ENCODE measurements at regions not wholly inside any gene's neighbourhood (a gene's known extent, or its start where the extent isn't known, plus 50 kb on each side); places are given as distances from the start of the nearest gene placed in this dataset.
"Not testable (repeated sequence)": the region's sequence is repeated elsewhere in the genome, so short reads cannot be mapped to it uniquely, and the experiment has no call there.

DNA sequence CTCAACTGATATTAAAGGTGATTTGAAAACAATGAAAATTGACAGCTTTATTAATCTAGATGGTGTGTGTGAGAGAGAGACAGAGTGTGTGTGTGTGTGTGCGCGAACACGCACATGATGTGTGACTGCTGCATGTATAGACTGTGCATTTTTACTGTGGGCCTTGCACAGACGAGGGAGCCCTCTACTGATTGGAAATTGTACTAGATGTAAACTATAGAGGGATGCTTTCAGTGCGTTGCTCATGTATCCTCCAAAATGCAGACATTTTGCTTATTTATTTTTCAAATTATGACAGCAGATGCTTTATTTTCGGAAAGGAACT, 168.4 kb upstream of the GK2 start:
- H3K27ac Mint-ChIP-seq: no peak overlapping the region
- POLR2A ChIA-PET: no interaction called here

DNA sequence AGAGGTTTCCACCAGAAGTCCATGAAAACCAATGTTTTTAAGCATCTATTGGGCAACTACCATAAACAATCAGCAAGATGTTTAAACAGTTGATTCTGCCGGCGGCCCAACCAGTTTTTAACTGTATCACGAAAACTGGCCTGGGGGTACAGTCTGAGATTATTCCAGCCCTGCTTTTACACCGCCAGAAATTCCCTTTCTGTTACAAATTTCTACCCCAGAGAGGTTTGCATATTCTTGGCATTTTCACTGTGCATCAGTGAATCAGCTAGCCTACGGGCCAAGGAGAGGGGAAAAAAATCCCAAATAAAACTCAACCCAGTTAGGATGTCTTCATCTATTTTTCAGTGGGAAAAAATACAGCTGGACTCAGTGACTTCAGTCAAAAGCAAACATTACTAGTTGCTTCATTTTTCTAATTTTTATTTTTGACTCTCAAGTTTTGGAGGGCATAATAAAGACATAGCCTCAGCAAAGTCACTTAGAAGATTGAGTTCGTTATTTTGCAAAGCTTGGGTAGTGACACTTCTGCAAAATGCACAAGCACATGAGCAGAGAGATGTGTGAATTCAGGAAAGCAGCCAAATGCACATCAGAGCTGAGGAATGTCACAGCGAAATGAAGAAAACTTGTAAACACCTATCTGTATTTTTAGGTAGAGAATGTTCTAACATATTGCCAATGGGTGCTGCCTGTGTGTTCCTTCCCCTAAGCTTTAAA, 167.8 kb upstream of the GK2 start:
- H3K4me3 Mint-ChIP-seq: no peak overlapping the region
- ATAC-seq: no peak
- no peaks in the 10 kb centered on the region for H3K4me1 Mint-ChIP-seq
- no peaks in the 10 kb centered on the region for H3K27me3 Mint-ChIP-seq
- no peaks in the 10 kb centered on the region for H3K9me3 Mint-ChIP-seq (ENCODE audit: low read depth)
- intact Hi-C loops (cut with DNase I, micrococcal nuclease): loop anchor here (1.0 to 2.0 kb wide), 3 partner anchors 534 to 624 kb away; no protein-coding TSS in a partner anchor
- ChIA-PET POLR2A (no interaction called here), CTCF (interaction anchor here (0.5 to 0.8 kb wide), 2 partner anchors 497 to 623 kb away, joined by 3 to 4 read pairs; no protein-coding TSS in a partner anchor)
- no peak for DNase-seq
- no peaks in the 10 kb centered on the region for H3K36me3 Mint-ChIP-seq (ENCODE audit: low read depth)
- no peak overlapping the region for H3K27ac Mint-ChIP-seq

More for the DNA sequence above, 168.4 kb upstream of the GK2 start:
- Mint-ChIP-seq H3K4me1 (no peaks in the 10 kb centered on the region), H3K4me3 (no peak overlapping the region), H3K36me3 (ENCODE audit: low read depth) (no peaks in the 10 kb centered on the region), H3K27me3 (no peaks in the 10 kb centered on the region), H3K9me3 (ENCODE audit: low read depth) (no peaks in the 10 kb centered on the region)
- ATAC-seq (peak; percentile 53), DNase-seq (peak; percentile 21)
- CTCF ChIA-PET: interaction anchor here (0.5 to 0.8 kb wide), 2 partner anchors 498 to 624 kb away, joined by 3 to 4 read pairs; no protein-coding TSS in a partner anchor
- intact Hi-C loops (cut with DNase I, micrococcal nuclease): loop anchor here (1.0 to 2.0 kb wide), 3 partner anchors 534 to 624 kb away; no protein-coding TSS in a partner anchor

DNA sequence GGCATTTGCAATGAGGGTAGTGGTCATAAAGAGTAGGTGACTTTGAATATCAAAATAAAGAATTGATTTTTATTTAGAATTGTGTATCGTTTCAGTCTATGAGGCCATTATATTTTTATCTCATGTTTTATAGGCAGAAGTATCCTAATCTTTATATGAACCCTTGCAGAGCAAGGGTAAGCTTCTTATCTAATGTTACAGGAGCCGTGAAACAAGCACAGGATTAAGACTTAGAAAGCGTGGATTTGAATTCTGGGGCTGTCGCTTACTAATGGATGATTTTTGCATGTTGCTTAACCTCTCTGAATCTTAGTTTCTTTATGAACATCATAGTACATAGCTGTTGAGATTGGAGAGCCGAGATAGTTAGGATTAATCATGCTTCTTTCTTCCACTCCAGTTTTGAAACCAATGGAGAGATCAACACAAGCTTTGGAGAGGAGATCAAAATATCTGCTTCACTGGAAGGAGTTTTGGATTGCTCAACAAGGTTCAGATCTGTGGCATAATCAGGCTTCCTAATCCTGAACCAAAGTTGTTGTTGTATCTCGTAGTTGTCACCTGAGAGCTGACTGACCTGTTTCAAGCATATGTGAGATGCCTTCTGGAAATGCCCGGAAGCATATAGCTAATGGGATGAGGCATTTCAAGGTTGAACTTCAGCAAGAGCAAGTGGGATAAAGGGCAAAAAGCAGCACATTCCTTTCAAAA, 166.9 kb upstream of the GK2 start:
- H3K4me1 Mint-ChIP-seq: no peaks in the 10 kb centered on the region
- CTCF ChIA-PET: interaction anchor here (1.4 kb wide), 1 partner anchor 14 kb away, joined by 3 read pairs; no protein-coding TSS in a partner anchor
- DNase-seq (no peak), ATAC-seq (no peak)
- H3K36me3 Mint-ChIP-seq (ENCODE audit: low read depth): no peaks in the 10 kb centered on the region
- no peak overlapping the region for H3K4me3 Mint-ChIP-seq
- intact Hi-C loops (cut with DNase I, micrococcal nuclease): no loop called here
- no peaks in the 10 kb centered on the region for H3K9me3 Mint-ChIP-seq (ENCODE audit: low read depth)
- no peaks in the 10 kb centered on the region for H3K27me3 Mint-ChIP-seq
- POLR2A ChIA-PET: no interaction called here
- no peak overlapping the region for H3K27ac Mint-ChIP-seq

DNA sequence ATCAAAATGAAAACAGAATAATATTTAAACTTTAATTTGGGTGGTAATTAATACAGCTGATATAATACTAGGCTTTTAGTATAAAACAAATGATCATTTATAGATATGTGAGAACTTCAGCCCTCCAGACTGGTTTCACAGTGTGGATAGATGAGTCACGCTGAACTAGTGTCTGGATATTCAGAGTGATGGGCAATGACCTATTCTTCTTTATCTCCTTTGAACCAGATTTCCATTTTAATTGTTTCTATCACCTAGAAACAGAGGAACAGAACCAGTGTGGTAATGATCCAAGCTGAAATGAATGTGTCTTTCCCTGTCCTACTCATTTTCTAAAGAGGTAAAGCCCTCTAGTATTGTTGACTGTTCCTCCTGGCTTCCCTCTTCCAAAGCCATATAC, 155.2 kb upstream of the GK2 start:
- Mint-ChIP-seq H3K27ac (no peak overlapping the region), H3K36me3 (ENCODE audit: low read depth) (no peaks in the 10 kb centered on the region), H3K4me1 (no peaks in the 10 kb centered on the region), H3K27me3 (peaks cover 2% of the 10 kb centered on the region), H3K9me3 (ENCODE audit: low read depth) (no peaks in the 10 kb centered on the region), H3K4me3 (no peak overlapping the region)
- POLR2A ChIA-PET: no interaction called here
- ATAC-seq (no peak), DNase-seq (no peak)
- intact Hi-C loops (cut with DNase I, micrococcal nuclease): no loop called here
- CTCF ChIA-PET: no interaction called here

DNA sequence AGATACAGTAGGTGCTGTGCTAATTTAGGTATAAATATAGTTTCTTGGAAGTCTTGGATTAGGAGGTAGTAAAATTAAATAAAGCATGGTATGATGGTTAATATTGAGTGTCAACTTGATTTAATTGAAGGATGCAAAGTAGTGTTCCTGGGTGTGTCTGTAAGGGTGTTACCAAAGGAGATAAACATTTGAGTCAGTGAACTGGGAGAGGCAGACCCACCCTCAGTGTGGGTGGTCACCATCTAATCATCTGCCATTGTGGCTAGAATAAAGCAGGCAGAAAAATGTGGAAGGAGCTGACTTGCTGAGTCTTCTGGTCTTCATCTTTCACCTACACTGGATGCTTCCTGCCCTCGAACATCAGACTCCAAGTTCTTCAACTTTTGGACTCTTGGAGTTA, 153.7 kb upstream of the GK2 start:
- no peaks in the 10 kb centered on the region for H3K9me3 Mint-ChIP-seq (ENCODE audit: low read depth)
- no peaks in the 10 kb centered on the region for H3K36me3 Mint-ChIP-seq (ENCODE audit: low read depth)
- H3K4me3 Mint-ChIP-seq: no peak overlapping the region
- ChIA-PET CTCF (no interaction called here), POLR2A (no interaction called here)
- H3K27me3 Mint-ChIP-seq: peaks cover 2% of the 10 kb centered on the region
- H3K4me1 Mint-ChIP-seq: no peaks in the 10 kb centered on the region
- no peak for DNase-seq
- no peak overlapping the region for H3K27ac Mint-ChIP-seq
- intact Hi-C loops (cut with DNase I, micrococcal nuclease): no loop called here
- ATAC-seq: no peak

DNA sequence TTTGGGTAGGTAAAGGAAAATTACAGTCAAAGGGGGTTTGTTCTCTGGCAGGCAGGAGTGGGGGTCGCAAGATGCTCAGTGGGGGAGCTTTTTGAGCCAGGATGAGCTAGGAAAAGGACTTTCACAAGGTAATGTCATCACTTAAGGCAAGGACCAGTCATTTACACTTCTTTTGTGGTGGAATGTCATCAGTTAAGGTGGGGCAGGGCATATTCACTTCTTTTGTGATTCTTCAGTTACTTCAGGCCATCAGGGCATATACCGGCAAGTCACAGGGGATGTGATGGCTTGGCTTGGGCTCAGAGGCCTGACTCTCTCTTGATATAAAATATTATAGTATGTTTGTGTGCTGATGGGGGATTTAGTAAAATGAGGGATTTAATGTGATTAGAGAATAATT, 151.4 kb upstream of the GK2 start:
- H3K27me3 Mint-ChIP-seq; H3K4me3 Mint-ChIP-seq; ATAC-seq; H3K9me3 Mint-ChIP-seq (ENCODE audit: low read depth); H3K4me1 Mint-ChIP-seq; H3K27ac Mint-ChIP-seq; intact Hi-C loops (cut with DNase I, micrococcal nuclease); H3K36me3 Mint-ChIP-seq (ENCODE audit: low read depth); POLR2A ChIA-PET; DNase-seq: not testable (repeated sequence)
- CTCF ChIA-PET: interaction anchor here (0.7 kb wide), 1 partner anchor 392 kb away, joined by 4 read pairs; no protein-coding TSS in a partner anchor

DNA sequence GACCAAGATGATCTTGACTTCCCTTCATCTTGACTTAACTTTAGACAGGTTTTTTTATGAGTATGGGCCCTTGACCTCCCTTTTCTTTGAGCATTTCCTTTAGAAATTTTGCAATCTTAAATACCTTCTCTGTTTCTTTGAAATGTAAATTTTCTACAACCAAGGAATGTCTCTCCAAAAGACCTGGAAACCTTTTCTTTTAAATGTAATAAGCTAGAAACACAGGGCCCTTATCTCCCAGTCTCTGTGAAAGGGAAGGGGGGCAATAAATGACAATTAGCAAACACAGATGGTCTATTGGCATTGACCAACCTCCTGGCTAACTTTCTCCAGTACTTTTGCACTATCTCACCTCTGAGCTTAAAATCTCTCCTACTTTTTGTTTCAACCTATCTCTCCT, 144.3 kb upstream of the GK2 start:
- no peak for DNase-seq
- intact Hi-C loops (cut with DNase I, micrococcal nuclease): no loop called here
- POLR2A ChIA-PET: no interaction called here
- no peaks in the 10 kb centered on the region for H3K9me3 Mint-ChIP-seq (ENCODE audit: low read depth)
- H3K36me3 Mint-ChIP-seq (ENCODE audit: low read depth): no peaks in the 10 kb centered on the region
- ATAC-seq: no peak
- H3K4me1 Mint-ChIP-seq: no peaks in the 10 kb centered on the region
- H3K4me3 Mint-ChIP-seq: no peak overlapping the region
- CTCF ChIA-PET: no interaction called here
- no peak overlapping the region for H3K27ac Mint-ChIP-seq
- no peaks in the 10 kb centered on the region for H3K27me3 Mint-ChIP-seq

DNA sequence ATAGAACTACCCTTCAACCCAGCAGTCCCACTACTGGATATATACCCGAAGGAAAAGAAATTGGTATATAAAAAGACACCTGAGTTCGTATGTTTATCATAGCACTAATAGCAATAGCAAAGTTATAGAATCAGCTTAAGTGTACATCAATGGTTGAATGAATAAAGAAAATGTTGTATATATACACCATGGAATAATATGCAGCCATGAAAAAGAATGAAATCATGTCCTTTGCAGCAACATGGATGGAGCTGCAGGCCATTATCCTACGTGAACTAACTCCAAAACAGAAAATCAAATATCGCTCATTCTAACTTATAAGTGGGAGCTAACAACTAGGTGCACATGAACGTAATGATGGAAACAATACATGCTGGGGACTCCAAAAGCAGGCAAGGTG, 143.5 kb upstream of the GK2 start:
- ChIA-PET CTCF (no interaction called here), POLR2A (no interaction called here)
- no peaks in the 10 kb centered on the region for H3K4me1 Mint-ChIP-seq
- intact Hi-C loops (cut with DNase I, micrococcal nuclease): no loop called here
- H3K27me3 Mint-ChIP-seq: no peaks in the 10 kb centered on the region
- no peaks in the 10 kb centered on the region for H3K36me3 Mint-ChIP-seq (ENCODE audit: low read depth)
- H3K4me3 Mint-ChIP-seq: no peak overlapping the region
- H3K27ac Mint-ChIP-seq: no peak overlapping the region
- ATAC-seq (no peak), DNase-seq (no peak)
- H3K9me3 Mint-ChIP-seq (ENCODE audit: low read depth): no peaks in the 10 kb centered on the region

DNA sequence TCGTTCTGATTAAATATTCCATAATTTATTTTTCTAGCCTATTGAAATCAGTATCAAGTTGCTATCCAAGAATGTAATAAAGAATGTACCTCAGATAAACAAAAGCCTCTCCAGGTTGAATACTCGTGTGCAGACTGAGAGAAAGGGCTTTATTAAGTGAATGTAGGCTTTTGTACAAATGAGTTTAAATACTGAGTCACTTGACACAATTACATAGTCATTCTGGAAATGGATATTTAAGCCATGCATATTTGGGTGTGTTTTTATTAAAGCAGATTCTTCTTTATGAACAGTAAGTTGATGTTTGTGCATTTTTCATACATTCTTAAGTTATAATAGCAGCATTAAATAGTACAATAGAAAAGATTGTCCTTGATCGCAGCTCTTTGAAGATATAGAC, 139.8 kb upstream of the GK2 start:
- Mint-ChIP-seq H3K27ac (no peak overlapping the region), H3K4me1 (no peaks in the 10 kb centered on the region), H3K36me3 (ENCODE audit: low read depth) (no peaks in the 10 kb centered on the region), H3K9me3 (ENCODE audit: low read depth) (no peaks in the 10 kb centered on the region), H3K4me3 (no peak overlapping the region), H3K27me3 (no peaks in the 10 kb centered on the region)
- ATAC-seq (no peak), DNase-seq (no peak)
- intact Hi-C loops (cut with DNase I, micrococcal nuclease): no loop called here
- ChIA-PET CTCF (interaction anchor here (0.5 kb wide), 1 partner anchor 116 kb away, joined by 3 read pairs; no protein-coding TSS in a partner anchor), POLR2A (no interaction called here)

DNA sequence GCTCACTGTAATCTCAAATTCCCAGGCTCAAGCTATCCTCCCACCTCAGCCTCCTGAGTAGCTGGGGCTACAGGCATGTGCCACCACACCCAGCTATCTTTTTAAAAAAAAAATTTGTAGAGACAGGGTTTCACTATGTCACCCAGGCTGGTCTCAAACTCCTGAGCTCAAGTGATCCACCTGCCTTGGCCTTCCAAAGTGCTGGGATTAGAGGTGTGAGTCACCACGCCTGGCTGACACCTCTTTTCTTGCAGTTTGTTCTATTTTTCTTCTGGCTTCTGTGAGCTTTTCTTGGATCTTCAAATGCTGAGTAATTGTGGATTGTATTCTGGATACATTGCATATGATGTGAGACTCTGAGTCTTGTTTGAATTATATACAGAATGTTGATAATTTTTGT, 137.3 kb upstream of the GK2 start:
- intact Hi-C loops (cut with DNase I, micrococcal nuclease); H3K4me3 Mint-ChIP-seq: not testable (repeated sequence)

DNA sequence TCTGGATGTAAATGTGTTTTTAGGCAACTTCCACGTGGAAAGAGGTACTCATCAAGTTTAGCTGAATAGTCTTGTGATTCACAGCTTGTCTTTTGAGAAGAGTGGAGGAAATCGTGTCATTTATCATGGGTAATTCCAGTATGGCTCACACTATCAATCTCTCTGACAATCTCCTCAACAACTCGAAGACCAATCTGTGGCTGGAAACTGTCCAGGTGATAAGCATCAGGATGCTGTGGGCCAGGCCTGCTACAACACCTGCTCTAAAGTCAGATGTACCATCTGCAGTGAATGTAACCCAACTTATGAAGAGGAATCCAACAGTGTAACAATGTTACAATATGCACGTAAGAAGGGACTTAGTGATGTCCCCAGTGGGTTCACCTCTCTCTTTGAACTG, 132.1 kb upstream of the GK2 start:
- ChIA-PET POLR2A (no interaction called here), CTCF (interaction anchor here (0.7 kb wide), 2 partner anchors 68 to 375 kb away, joined by 3 read pairs; no protein-coding TSS in a partner anchor)
- intact Hi-C loops (cut with DNase I, micrococcal nuclease): no loop called here
- H3K9me3 Mint-ChIP-seq (ENCODE audit: low read depth): no peaks in the 10 kb centered on the region
- ATAC-seq: peak; percentile 33
- no peak overlapping the region for H3K4me3 Mint-ChIP-seq
- H3K4me1 Mint-ChIP-seq: no peaks in the 10 kb centered on the region
- DNase-seq: peak; percentile 5
- H3K27ac Mint-ChIP-seq: no peak overlapping the region
- no peaks in the 10 kb centered on the region for H3K27me3 Mint-ChIP-seq
- H3K36me3 Mint-ChIP-seq (ENCODE audit: low read depth): no peaks in the 10 kb centered on the region

More for the DNA sequence above, 137.3 kb upstream of the GK2 start:
- H3K27me3 Mint-ChIP-seq; POLR2A ChIA-PET; H3K36me3 Mint-ChIP-seq (ENCODE audit: low read depth); H3K4me1 Mint-ChIP-seq; H3K9me3 Mint-ChIP-seq (ENCODE audit: low read depth); DNase-seq; CTCF ChIA-PET; ATAC-seq; H3K27ac Mint-ChIP-seq: not testable (repeated sequence)

DNA sequence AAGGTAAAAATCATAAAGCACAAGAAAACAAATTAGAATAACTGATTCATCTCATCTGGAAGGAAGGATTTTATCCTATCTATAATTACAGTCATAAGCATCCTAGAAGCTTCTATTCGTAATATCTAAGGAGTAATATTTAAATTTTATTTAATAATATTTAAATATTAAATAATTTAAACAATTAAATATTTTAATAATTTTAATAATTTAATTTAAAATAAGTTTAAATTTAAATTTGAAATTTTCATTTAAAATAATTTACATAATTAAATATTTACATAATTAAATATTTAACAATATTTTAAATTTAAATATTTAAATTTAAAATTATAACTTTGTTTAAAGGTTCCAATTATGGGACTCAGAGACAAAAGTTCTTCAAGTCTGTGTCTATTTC, 127.5 kb upstream of the GK2 start:
- Mint-ChIP-seq H3K36me3 (ENCODE audit: low read depth) (no peaks in the 10 kb centered on the region), H3K9me3 (ENCODE audit: low read depth) (no peaks in the 10 kb centered on the region), H3K4me3 (no peak overlapping the region), H3K27ac (no peak overlapping the region), H3K4me1 (no peaks in the 10 kb centered on the region), H3K27me3 (peaks cover 2% of the 10 kb centered on the region)
- CTCF ChIA-PET: no interaction called here
- POLR2A ChIA-PET: no interaction called here
- intact Hi-C loops (cut with DNase I, micrococcal nuclease): no loop called here
- ATAC-seq: no peak
- DNase-seq: no peak

Data from activated CD4-positive, alpha-beta T cell treated with anti-CD3 and anti-CD28 coated beads for 36 hours (primary cell).